GM18867 (cell line): ENCODE measurements at regions not wholly inside any gene's neighbourhood (a gene's known extent, or its start where the extent isn't known, plus 50 kb on each side); places are given as distances from the start of the nearest gene placed in this dataset.

Source experiments
- ATAC-seq: cut with Tn5 transposase; IDR thresholded peaks from one replicate; pipeline ENCODE4 v1.9.1; 2021; ENCODE audit warnings: mild to moderate bottlenecking, moderate library complexity; ENCODE audit not compliant: unreplicated experiment

GRCh38 chr3:127033171-127033570 is 50.3 kb downstream of the PLXNA1 start:
- ATAC-seq: no peak

- ATAC-seq: no peak
Measured at GRCh38 chr3:127033786-127034185, 50.9 kb downstream of the PLXNA1 start.

- ATAC-seq: no peak
Measured at GRCh38 chr3:127034195-127034989, 51.5 kb downstream of the PLXNA1 start.

- ATAC-seq: no peak
Measured at GRCh38 chr3:127034990-127035652, 52.2 kb downstream of the PLXNA1 start.

GRCh38 chr3:127035677-127036076 is 52.8 kb downstream of the PLXNA1 start:
- no peak for ATAC-seq

- ATAC-seq: no peak
Measured at GRCh38 chr3:127036209-127037020, 53.5 kb downstream of the PLXNA1 start.

GRCh38 chr3:127037021-127037400 is 54.1 kb downstream of the PLXNA1 start:
- no peak for ATAC-seq

- ATAC-seq: no peak
Measured at GRCh38 chr3:127037418-127037841, 54.5 kb downstream of the PLXNA1 start.

- ATAC-seq: no peak
Measured at GRCh38 chr3:127037971-127038446, 55.1 kb downstream of the PLXNA1 start.

- no peak for ATAC-seq
Measured at GRCh38 chr3:127038466-127038865, 55.6 kb downstream of the PLXNA1 start.

GRCh38 chr3:127038923-127039581 is 56.1 kb downstream of the PLXNA1 start:
- no peak for ATAC-seq

GRCh38 chr3:127039719-127040118 is 56.8 kb downstream of the PLXNA1 start:
- no peak for ATAC-seq

GRCh38 chr3:127040216-127040615 is 57.3 kb downstream of the PLXNA1 start:
- no peak for ATAC-seq

- no peak for ATAC-seq
Measured at GRCh38 chr3:127041264-127041820, 58.4 kb downstream of the PLXNA1 start.

- no peak for ATAC-seq
Measured at GRCh38 chr3:127041933-127042332, 59.0 kb downstream of the PLXNA1 start.

- ATAC-seq: no peak
Measured at GRCh38 chr3:127042634-127043033, 59.7 kb downstream of the PLXNA1 start.

GRCh38 chr3:127043041-127043641 is 60.2 kb downstream of the PLXNA1 start:
- ATAC-seq: no peak

- ATAC-seq: no peak
Measured at GRCh38 chr3:127043731-127044510, 61.0 kb downstream of the PLXNA1 start.

GRCh38 chr3:127044996-127045395 is 62.1 kb downstream of the PLXNA1 start:
- no peak for ATAC-seq
